GM12891 (cell line): ENCODE measurements at regions not wholly inside any gene's neighbourhood (a gene's known extent, or its start where the extent isn't known, plus 50 kb on each side); places are given as distances from the start of the nearest gene placed in this dataset.

Experiments used
- POLR2A ChIP-seq: IDR thresholded peaks from 2 replicates; pipeline ENCODE4 v1.6.1; 2011; ENCODE audit warnings: low read depth, low read length, control low read depth
- POLR2AphosphoS5 ChIP-seq: IDR thresholded peaks from 2 replicates; pipeline ENCODE4 v1.6.1; 2011; ENCODE audit warnings: low read depth, low read length, control low read depth
- SPI1 ChIP-seq: IDR thresholded peaks from 2 replicates; pipeline ENCODE4 v1.6.1; 2011; ENCODE audit warnings: low read depth, low read length, control low read depth
- TAF1 ChIP-seq: IDR thresholded peaks from 2 replicates; pipeline ENCODE4 v1.6.1; 2011; ENCODE audit warnings: low read depth, low read length, control low read depth

GRCh38 chr5:175257128-175257846 lies 186.7 kb downstream of the DRD1 start:
- TF ChIP-seq TAF1 (no peak), POLR2A (no peak), POLR2AphosphoS5 (no peak), SPI1 (no peak)
